HL-60/S4 (cell line): ENCODE measurements at regions not wholly inside any gene's neighbourhood (a gene's known extent, or its start where the extent isn't known, plus 50 kb on each side); places are given as distances from the start of the nearest gene placed in this dataset.
"Not testable (repeated sequence)": the region's sequence is repeated elsewhere in the genome, so short reads cannot be mapped to it uniquely, and the experiment has no call there.

Experiments used
- in situ Hi-C: fragments of 300-500 bp; cut with MboI; formaldehyde crosslinking; loops from 2 replicates; pipeline ENCODE4 v1.14.3; 2022; ENCODE audit warnings: low sequenced_read_pairs

- in situ Hi-C loops, result loop anchor here (25.0 kb wide), 1 partner anchor 561 kb away; no protein-coding TSS in a partner anchor
Measured at GRCh38 chr10:23723796-23724195, 284.9 kb downstream of the OTUD1 start.

GRCh38 chr10:23725548-23725947 lies 286.7 kb downstream of the OTUD1 start:
- in situ Hi-C loops, result no loop called here

- in situ Hi-C loops, result no loop called here
Measured at GRCh38 chr10:23742368-23742767, 303.5 kb downstream of the OTUD1 start.

DNA sequence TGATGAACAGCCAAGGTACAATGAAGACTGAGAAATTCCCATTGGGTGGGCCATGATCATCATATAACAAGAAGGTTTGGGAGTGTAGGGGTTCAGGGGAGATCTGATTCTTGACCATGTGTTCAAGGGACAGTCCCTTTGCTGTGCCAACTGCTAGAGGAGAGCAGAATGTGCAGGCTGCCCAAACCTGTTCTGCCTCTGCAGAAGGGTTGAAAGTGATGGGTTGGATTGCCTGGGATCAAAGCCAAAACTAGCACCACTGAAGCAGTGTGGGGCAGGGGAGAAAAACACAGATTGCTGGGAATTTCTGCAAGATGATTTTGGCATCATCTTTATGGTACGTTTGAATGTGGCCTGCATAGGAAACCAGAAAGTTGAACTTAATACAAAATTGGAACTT lies 303.9 kb downstream of the OTUD1 start:
- in situ Hi-C loops, result no loop called here

GRCh38 chr10:23754179-23754578 lies 315.3 kb downstream of the OTUD1 start:
- in situ Hi-C loops, result no loop called here

DNA sequence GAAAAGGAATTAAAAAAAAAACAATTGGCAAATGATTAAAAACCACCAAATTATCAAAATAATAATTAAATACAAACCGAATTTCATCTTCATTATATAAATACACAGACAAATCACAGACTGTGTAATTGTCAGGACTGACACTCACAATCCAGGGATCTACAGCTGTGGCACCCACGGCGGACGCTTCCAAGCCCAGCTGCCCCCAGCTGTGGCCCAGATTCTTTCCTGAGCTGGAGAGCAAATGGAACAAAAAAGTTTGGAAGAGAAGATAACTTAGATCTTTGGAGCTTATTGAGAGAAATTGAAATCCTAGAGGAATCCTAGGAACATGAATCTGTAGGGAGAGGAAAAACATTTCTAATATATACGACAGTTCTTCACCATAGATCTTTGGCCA lies 316.1 kb downstream of the OTUD1 start:
- in situ Hi-C loops, result no loop called here

- in situ Hi-C loops, result no loop called here
Measured at GRCh38 chr10:23755556-23755955, 316.7 kb downstream of the OTUD1 start.

GRCh38 chr10:23768281-23768680 lies 329.4 kb downstream of the OTUD1 start:
- in situ Hi-C loops, result no loop called here

DNA sequence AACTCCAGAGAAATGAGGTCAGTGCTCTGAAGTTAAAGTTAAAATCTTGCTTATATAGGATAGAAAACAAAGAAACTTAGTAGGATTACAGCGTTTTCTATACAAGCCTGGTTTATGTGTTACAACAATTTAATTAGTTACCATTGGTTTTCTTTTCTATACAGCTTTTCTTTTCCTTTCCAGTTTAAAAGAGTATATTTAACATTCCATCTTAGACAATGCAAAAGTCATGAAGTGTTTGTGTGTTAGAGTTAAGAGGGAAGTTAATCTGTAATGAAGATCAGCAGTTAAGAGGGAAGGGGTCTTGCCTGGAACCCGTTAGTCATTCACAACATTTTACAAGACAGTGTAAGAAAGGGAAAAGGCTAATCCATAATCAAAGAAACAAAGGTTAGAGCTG lies 338.3 kb downstream of the OTUD1 start:
- in situ Hi-C loops, result no loop called here

GRCh38 chr10:23779301-23779700 lies 340.4 kb downstream of the OTUD1 start:
- in situ Hi-C loops, result no loop called here

GRCh38 chr10:23780331-23780730 lies 341.5 kb downstream of the OTUD1 start:
- in situ Hi-C loops, result no loop called here

GRCh38 chr10:23786594-23786993 lies 347.7 kb downstream of the OTUD1 start:
- in situ Hi-C loops, result no loop called here

- in situ Hi-C loops, result no loop called here
Measured at GRCh38 chr10:23793577-23793976, 354.7 kb downstream of the OTUD1 start.

DNA sequence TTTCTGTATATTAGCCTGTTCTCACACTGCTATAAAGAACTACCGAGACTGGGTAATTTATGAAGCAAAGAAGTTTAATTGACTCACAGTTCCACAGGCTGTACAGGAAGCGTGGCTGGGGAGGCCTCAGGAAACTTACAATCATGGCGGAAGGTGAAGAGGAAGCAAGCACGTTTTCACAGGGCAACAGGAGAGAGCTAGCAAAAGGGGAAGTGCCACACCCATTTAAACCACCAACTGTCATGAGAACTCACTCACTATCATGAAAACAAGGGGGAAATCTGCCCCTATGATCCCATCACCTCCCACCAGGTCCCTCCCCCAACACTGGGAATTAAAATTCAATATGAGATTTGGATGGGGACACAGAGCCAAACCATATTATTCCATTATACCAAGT lies 358.6 kb downstream of the OTUD1 start:
- in situ Hi-C loops, result not testable (repeated sequence)

- in situ Hi-C loops, result no loop called here
Measured at GRCh38 chr10:23804125-23804524, 365.2 kb downstream of the OTUD1 start.

GRCh38 chr10:23813687-23814086 lies 374.8 kb downstream of the OTUD1 start:
- in situ Hi-C loops, result no loop called here

- in situ Hi-C loops, result no loop called here
Measured at GRCh38 chr10:23818484-23818883, 379.6 kb downstream of the OTUD1 start.

- in situ Hi-C loops, result no loop called here
Measured at GRCh38 chr10:23820792-23821191, 381.9 kb downstream of the OTUD1 start.

DNA sequence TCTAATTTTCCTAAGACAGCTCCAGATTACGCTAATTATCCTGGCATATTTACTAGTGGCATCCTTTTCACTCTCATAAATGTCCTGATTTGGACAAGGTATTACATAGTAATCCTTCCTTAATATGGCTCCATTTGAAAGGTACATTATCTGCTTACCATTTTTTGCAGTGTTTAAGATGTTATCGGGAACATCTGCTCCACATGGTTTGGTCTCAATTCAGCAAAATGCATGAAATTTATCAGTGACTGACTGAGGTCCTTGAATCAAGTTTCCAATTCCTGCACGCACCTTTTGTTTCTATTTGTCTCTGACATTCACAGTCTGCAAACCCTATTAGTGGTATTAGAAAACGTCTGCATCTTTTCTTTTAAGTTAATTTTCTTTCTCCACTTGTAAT lies 384.1 kb upstream of the KIAA1217 start:
- in situ Hi-C loops, result no loop called here

DNA sequence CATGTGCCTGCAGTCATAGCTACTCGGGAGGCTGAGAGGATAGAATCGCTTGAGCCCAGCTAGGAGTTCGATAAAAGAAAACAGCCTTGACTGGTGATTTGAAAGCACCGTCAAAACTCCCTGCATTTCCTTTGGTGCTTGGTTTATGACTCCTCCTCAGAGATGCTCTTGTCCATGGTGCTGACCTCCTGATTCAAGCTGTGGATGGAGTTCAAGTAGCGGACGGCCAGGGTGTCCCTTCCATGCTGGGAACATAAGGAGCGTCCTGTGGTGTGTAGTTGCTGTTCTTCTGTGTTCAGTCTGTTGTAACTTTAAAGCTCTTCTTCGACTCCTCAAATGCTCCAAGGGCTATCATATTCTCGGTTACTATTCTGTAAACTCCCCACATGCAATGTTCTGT lies 382.5 kb upstream of the KIAA1217 start:
- in situ Hi-C loops, result no loop called here

- in situ Hi-C loops, result no loop called here
Measured at GRCh38 chr10:23829556-23829955, 379.4 kb upstream of the KIAA1217 start.

DNA sequence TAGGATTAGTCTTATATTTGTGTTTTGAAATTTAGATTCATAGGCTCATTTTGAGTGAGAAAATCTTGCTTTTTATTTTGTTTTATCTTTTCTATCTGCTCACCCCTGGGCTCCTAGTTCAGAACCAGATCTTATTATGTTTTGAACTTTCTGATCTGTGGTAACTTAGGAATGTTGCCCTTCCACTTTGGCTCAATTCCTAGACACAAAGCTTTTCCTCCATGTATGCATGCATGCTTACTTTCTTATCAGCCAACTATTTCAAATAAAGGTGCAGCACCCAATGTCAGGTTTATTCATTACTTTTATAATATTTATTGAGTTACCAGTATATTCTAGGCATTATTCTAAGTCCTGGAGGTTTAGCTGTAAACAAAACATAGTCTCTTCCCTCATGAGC lies 374.8 kb upstream of the KIAA1217 start:
- in situ Hi-C loops, result no loop called here

DNA sequence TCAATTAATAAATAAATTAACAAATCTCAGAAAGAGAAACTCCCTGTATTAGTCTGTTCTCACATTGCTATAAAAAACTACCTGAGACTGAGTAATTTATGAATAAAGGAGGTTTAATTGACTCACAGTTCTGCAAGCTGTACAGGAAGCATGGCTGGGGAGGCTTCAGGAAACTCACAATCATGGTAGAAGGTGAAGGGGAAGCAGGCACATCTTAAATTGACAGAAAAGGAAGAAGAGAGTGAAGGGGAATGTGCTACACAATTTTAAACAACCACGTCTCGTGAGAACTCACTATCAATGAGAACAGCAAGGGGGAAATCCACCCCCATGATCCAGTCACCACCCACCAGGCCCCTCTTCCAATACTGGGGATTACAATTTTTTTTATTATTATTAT lies 358.3 kb upstream of the KIAA1217 start:
- in situ Hi-C loops, result no loop called here

DNA sequence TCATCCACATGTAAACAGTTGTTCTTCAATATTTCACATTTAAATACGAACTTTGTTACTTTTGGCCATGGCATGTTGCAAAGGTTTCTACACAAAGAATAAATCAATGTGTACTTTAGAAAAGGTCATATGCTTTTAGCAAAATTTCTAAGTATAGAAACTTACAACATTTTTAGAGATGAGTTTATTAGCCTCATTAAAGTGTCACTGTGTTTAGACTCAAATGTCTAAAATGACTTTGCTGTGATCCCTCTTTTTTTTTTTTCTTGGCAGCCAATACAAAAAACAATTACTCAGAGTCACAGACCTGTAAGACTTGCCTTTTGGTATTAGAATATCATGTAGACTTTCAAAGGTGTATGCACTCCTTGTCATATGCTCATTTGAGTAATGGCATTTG lies 349.3 kb upstream of the KIAA1217 start:
- in situ Hi-C loops, result no loop called here
